HUES48 (cell line): ENCODE measurements at regions not wholly inside any gene's neighbourhood (a gene's known extent, or its start where the extent isn't known, plus 50 kb on each side); places are given as distances from the start of the nearest gene placed in this dataset.

ENCODE experiments used
- H3K27ac ChIP-seq: one replicate; pipeline ENCODE4 v1.7.0; 2013; ENCODE audit warnings: low read depth, low read length, inconsistent platforms
- H3K27me3 ChIP-seq: 2 replicates; pipeline ENCODE4 v1.6.1; 2013; ENCODE audit warnings: mild to moderate bottlenecking, low read length; ENCODE audit not compliant: control insufficient read depth, insufficient read depth
- H3K36me3 ChIP-seq: 2 replicates; pipeline ENCODE4 v1.6.1; 2013; ENCODE audit warnings: low read length; ENCODE audit not compliant: control insufficient read depth, insufficient read depth
- H3K4me1 ChIP-seq: 2 replicates; pipeline ENCODE4 v1.6.1; 2013; ENCODE audit warnings: mild to moderate bottlenecking, low read length; ENCODE audit not compliant: control insufficient read depth, insufficient read depth
- H3K4me3 ChIP-seq: 2 replicates; pipeline ENCODE4 v1.5.1; 2013; ENCODE audit warnings: mild to moderate bottlenecking, low read depth, low read length
- H3K9ac ChIP-seq: 2 replicates; pipeline ENCODE4 v1.6.1; 2013; ENCODE audit warnings: mild to moderate bottlenecking, low read depth, low read length, moderate library complexity
- H3K9me3 ChIP-seq: 2 replicates; pipeline ENCODE4 v1.6.1; 2013; ENCODE audit warnings: low read length; ENCODE audit not compliant: control insufficient read depth, insufficient read depth

DNA sequence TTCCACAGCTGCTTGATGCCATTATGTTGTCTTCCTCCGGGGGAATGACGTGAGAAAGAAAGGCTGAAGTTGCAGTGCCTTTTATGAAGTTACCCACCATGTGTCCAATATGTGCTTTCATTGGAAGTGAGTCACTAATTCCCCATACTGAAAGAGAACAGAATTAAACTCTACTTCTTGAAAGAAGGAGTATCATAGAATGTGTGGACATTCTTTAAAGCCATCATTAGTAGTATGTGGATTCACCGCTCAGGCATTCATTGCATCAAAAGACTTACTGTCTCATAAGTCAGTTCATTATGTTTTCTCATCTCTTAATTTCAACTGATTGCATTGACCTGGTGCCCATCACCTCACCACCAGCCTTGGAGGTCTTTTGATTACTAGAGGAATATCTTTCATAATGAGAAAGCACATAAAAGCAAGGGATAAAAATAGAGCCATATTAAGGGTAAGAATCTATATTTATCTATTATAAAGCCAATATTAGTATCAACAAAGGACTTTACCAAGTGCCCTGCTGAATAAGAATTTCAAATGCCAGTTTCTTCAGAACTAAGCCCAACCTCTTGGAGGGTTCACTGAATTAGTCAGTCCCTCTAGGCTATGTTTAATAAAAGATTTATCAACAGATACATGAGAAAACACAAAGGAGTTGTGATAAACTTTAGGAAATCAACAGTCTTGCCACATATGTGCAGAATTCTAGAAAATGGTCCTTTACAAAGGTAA, 516.1 kb downstream of the NTRK2 start:
- H3K27me3 ChIP-seq, result no peaks in the 10 kb centered on the region
- H3K36me3 ChIP-seq, result no peaks in the 10 kb centered on the region
- no peak overlapping the region for H3K4me3 ChIP-seq
- no peaks in the 10 kb centered on the region for H3K4me1 ChIP-seq
- no peaks in the 10 kb centered on the region for H3K9me3 ChIP-seq
- no peak overlapping the region for H3K27ac ChIP-seq
- H3K9ac ChIP-seq, result no peak overlapping the region

DNA sequence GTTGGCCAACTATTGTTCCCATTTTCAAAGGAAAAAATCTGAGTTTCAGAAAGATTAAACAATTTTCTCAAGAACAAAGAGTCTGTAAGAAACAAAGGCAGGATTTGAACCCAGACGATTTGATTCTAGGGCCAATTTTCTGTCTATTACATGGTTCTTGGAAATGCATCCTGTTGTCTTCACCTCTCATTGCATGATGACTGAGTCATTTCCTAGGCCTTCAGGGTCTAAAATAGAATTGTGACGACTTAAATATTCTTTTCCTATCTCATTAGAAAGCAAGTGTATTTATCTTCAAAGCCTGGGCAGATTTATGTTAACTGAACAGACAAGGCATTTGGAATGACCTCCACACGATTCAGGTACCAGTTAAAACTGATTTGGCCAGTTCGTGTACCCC, 512.9 kb downstream of the NTRK2 start:
- Histone ChIP-seq H3K4me1 (peaks cover 9% of the 10 kb centered on the region; the same call in 1 of the 2 replicates), H3K36me3 (no peaks in the 10 kb centered on the region), H3K4me3 (no peak overlapping the region), H3K27ac (no peak overlapping the region), H3K9me3 (no peaks in the 10 kb centered on the region), H3K27me3 (no peaks in the 10 kb centered on the region), H3K9ac (no peak overlapping the region)

DNA sequence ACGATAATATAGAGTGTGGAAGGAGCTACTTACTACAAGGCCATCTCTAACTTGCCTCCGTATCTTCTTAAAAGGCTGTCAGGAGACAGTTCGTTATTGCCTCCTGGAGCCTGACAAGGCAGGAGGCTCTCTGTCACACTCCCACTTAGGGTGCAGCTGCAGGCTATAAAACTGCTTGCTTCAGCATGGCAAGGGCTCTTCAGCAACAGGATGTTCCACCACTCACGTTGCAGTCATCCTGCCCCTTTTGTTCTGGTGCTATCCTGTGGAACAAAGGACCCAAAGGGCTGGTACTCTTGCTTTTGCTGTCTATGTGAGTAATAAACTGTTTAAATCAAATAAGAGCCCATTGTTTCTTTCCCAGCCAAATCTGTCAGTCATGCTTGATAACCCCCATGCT, 508.9 kb downstream of the NTRK2 start:
- Histone ChIP-seq H3K9me3 (no peaks in the 10 kb centered on the region), H3K27ac (no peak overlapping the region), H3K36me3 (no peaks in the 10 kb centered on the region), H3K4me1 (peaks cover 9% of the 10 kb centered on the region; the same call in 1 of the 2 replicates), H3K27me3 (no peaks in the 10 kb centered on the region), H3K4me3 (no peak overlapping the region), H3K9ac (no peak overlapping the region)

DNA sequence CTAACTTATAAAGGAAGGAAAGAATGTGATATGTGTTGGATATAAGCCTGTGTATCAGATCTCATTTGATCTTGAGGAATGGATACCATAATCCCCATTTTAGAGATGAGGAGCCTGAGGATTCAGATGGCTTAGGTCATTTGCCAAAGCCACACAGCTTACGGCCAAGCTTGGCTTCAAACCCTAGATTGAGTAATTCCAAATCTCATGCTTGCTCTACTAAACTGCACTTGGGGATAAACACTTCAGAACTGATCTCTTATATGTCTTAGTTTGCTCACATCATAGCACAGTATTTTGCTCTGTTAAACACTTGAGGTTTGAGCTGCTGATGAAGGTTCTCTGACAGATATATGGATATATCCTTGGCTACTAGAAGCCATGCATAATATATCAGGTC, 504.4 kb downstream of the NTRK2 start:
- peaks cover 9% of the 10 kb centered on the region; the same call in 1 of the 2 replicates for H3K4me1 ChIP-seq
- H3K4me3 ChIP-seq, result no peak overlapping the region
- no peaks in the 10 kb centered on the region for H3K36me3 ChIP-seq
- H3K27me3 ChIP-seq, result no peaks in the 10 kb centered on the region
- H3K27ac ChIP-seq, result no peak overlapping the region
- H3K9ac ChIP-seq, result no peak overlapping the region
- no peaks in the 10 kb centered on the region for H3K9me3 ChIP-seq

DNA sequence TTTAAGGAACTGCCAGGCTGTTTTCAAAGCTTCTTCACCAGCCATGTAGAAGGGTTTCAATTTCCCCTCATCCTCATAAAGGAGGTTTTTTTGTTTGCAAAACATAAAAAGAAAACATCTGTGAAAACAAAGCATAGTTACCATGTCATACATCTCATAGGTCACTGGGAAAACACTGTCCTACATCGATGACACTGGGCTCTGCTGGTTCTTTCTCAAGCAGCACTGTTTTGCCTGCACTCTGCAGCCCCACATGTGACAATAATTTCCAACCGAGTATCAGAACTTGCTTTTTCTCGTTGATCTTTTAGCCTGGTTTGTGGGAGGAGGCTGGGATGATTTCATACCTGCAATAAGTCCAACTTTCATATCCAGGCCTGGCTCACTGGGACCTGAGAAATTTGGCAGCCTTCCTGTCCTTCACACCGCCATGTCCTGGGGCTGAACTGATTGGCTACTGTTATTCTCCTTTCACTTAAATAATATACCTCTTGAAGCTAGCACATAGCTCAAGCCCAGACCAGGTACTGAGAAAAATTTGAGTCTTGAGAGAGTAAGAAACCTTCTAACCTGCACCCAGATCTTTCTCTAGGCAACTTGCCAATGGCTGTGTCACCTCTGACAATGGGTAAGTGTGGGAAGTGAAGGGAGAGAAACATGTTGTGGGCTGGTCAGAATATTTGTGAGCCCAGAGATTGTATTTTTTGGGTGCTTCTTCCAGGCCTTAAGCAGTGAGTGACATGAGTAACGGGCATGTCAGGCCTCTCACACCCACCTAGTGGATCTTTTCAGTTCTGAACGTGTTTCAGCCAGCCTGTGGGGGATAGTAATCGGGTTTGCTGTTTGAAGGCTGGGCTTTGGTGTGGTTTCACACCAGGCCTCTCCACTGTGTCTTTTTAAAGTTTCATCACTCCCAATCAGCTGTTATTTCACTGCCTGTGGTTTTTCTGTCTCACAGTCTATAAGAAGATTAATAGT, 502.8 kb downstream of the NTRK2 start:
- Histone ChIP-seq H3K4me1 (no peaks in the 10 kb centered on the region; the same call in 1 of the 2 replicates), H3K27ac (no peak overlapping the region), H3K27me3 (no peaks in the 10 kb centered on the region), H3K4me3 (no peak overlapping the region), H3K9ac (no peak overlapping the region), H3K36me3 (no peaks in the 10 kb centered on the region), H3K9me3 (no peaks in the 10 kb centered on the region)

DNA sequence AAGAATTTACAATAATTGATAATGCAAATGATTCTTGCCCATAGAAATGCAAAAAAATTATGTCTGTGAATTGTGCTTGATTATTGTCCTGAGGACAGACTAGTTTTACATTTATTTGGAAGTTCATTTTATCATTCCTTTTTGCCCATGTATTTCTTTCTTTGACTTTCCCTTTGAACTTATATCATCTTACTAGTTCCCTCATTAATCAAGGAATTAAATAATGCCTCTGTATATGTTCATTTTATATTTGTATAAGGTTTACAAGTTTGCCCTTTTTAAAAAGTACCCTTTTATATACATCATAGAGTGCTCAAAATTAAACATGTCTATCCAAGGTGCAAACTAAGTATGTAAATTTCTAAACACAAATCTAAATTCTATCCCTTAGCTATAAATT, 501.6 kb downstream of the NTRK2 start:
- no peaks in the 10 kb centered on the region for H3K36me3 ChIP-seq
- no peaks in the 10 kb centered on the region for H3K9me3 ChIP-seq
- H3K27ac ChIP-seq, result no peak overlapping the region
- 0 out of 2 replicates have a peak, but pooled peaks cover 5% of the 10 kb centered on the region for H3K4me1 ChIP-seq
- no peaks in the 10 kb centered on the region for H3K27me3 ChIP-seq
- H3K9ac ChIP-seq, result no peak overlapping the region
- H3K4me3 ChIP-seq, result no peak overlapping the region

DNA sequence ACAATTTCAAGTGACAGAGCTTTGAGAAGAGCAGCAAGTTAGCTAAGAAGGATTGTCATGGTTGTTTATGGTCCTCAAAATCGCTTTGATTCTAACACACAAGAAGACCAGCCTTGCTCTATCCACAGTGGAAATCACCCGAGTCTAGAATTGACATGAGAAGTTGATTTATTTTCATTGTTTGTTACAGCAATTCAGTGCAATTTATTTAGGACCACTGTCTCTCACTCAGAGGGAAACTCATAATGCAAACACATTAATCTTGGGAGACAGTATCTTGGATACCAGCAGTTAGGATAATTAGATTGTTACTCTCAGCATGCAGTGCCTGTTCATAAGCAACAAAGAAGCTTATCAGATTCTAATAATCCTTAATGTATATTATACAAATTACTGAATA, 498.9 kb downstream of the NTRK2 start:
- Histone ChIP-seq H3K4me1 (0 out of 2 replicates have a peak, but pooled peaks cover 5% of the 10 kb centered on the region), H3K27me3 (no peaks in the 10 kb centered on the region), H3K36me3 (no peaks in the 10 kb centered on the region), H3K27ac (no peak overlapping the region), H3K9ac (no peak overlapping the region), H3K4me3 (no peak overlapping the region), H3K9me3 (no peaks in the 10 kb centered on the region)

DNA sequence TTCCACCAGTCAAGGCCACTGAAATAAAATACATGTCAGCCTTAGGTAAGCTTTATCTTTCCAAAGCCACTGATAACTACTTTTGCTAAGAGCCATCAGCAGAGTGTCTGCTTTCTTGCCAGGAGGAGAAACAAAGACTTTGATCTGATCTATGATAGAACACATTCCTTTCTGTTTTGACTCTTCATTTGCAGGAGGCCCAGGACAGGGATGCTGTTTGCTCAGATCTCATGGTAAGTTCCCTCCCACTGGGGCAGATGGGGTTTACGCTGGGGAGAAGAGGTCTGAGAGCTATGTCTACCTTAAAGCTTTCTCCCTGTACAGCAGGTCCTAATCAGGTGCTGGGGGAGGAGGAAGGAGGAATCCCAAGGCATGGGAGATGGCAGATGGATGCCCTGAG, 497.6 kb downstream of the NTRK2 start:
- H3K4me1 ChIP-seq, result 0 out of 2 replicates have a peak, but pooled peaks cover 5% of the 10 kb centered on the region
- H3K9me3 ChIP-seq, result no peaks in the 10 kb centered on the region
- no peak overlapping the region for H3K4me3 ChIP-seq
- H3K36me3 ChIP-seq, result no peaks in the 10 kb centered on the region
- no peak overlapping the region for H3K9ac ChIP-seq
- H3K27ac ChIP-seq, result no peak overlapping the region
- no peaks in the 10 kb centered on the region for H3K27me3 ChIP-seq

DNA sequence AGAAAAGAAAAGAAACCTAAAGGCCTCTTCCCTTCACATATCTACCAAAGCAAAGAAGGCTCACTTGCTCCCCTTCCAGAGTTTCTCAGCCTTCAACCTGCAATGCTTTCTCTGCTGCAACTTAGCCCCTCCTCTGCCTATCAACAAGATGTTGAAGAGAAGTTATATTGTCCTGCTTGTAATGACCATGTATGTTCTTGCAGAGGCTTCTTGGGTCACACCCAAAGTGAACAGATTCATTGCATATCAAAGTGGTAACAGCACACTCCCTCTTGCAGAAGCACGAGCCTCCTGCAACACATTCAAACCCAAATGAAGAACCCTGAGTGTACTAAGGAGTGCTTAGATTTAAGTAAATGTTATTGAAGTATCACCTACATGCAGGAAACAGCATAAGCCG, 494.3 kb downstream of the NTRK2 start:
- Histone ChIP-seq H3K4me1 (0 out of 2 replicates have a peak, but pooled peaks cover 5% of the 10 kb centered on the region), H3K4me3 (no peak overlapping the region), H3K36me3 (no peaks in the 10 kb centered on the region), H3K9ac (no peak overlapping the region), H3K27ac (no peak overlapping the region), H3K9me3 (no peaks in the 10 kb centered on the region), H3K27me3 (no peaks in the 10 kb centered on the region)

DNA sequence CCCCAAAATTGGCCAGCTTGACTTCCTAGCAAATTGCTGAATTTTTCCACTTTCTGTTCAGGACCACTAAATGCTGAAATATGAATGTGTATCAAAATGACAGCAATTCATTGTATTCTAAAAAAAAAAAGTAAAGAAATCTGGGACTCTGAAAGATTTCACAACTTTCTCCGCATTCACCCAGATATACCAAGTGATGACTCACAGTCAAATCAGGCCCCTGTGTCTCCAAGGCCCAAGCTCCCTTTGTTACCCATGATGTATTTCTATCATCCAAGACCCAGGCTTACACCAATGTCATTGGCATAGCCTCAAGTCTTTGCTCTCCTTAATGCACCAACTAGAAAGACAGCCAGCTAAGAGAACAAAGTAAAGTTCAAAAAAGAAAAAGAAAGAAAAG, 493.9 kb downstream of the NTRK2 start:
- no peaks in the 10 kb centered on the region for H3K36me3 ChIP-seq
- H3K27me3 ChIP-seq, result no peaks in the 10 kb centered on the region
- no peaks in the 10 kb centered on the region for H3K9me3 ChIP-seq
- no peak overlapping the region for H3K27ac ChIP-seq
- H3K4me1 ChIP-seq, result 0 out of 2 replicates have a peak, but pooled peaks cover 5% of the 10 kb centered on the region
- no peak overlapping the region for H3K9ac ChIP-seq
- no peak overlapping the region for H3K4me3 ChIP-seq

DNA sequence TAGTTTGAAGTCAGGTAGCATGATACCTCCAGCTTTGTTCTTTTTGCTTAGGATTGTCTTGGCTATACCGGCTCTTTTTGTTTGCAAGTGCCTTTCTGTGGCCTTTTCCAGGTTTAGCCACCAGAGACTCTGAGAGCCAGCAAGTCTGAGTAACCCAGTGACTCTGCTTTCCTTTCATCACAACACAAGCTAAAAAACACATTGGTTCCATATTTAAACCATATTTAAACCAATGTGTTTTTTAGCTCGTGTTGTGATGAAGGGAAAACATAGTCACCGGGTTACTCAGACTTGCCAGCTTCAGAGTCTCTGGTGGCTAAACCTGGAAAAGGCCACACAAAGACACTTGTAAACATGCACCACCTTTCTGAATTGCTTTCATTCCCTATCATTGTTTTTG, 493.3 kb downstream of the NTRK2 start:
- Histone ChIP-seq H3K27ac (no peak overlapping the region), H3K4me3 (no peak overlapping the region), H3K4me1 (0 out of 2 replicates have a peak, but pooled peaks cover 5% of the 10 kb centered on the region), H3K27me3 (no peaks in the 10 kb centered on the region), H3K9ac (no peak overlapping the region), H3K36me3 (no peaks in the 10 kb centered on the region), H3K9me3 (no peaks in the 10 kb centered on the region)
